ENCODE measurements at regions not wholly inside any gene's neighbourhood (a gene's known extent, or its start where the extent isn't known, plus 50 kb on each side); places are given as distances from the start of the nearest gene placed in this dataset.

GRCh38 chr4:126023896-126024295 is 709.1 kb downstream of the FAT4 start:
- Mint-ChIP-seq H3K9me3 (peaks cover 11% of the 10 kb centered on the region), H3K4me1 (ENCODE audit: low read depth) (no peaks in the 10 kb centered on the region)
- ATAC-seq = no peak

DNA sequence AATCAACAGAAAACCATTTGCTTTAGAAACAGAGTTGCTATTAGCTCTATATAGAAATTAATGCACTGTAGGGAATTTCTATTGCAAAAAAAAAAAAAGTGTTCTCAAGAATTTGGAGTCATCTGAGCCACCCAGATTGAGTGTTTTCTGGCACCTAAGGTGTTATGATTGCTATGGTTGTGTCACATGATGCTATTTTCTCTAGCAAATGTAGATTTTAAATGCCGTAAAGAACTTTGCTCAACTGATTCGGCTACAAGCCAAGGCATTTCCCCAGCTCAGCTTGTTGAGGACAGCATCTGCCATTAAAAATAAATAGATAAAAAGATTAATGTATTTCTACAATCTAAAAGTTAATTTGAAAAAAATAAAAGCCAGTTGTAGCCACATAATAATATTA is 712.8 kb downstream of the FAT4 start:
- H3K27me3 Mint-ChIP-seq (ENCODE audit: low read depth) = no peaks in the 10 kb centered on the region
- no peak for ATAC-seq
- no peaks in the 10 kb centered on the region for H3K4me1 Mint-ChIP-seq (ENCODE audit: low read depth)

More at GRCh38 chr4:126023896-126024295, 709.1 kb downstream of the FAT4 start:
- H3K4me3 Mint-ChIP-seq = no peak overlapping the region
- no peaks in the 10 kb centered on the region for H3K27me3 Mint-ChIP-seq (ENCODE audit: low read depth)
- DNase-seq = no peak
- no peaks in the 10 kb centered on the region for H3K36me3 Mint-ChIP-seq (ENCODE audit: insufficient read depth)

DNA sequence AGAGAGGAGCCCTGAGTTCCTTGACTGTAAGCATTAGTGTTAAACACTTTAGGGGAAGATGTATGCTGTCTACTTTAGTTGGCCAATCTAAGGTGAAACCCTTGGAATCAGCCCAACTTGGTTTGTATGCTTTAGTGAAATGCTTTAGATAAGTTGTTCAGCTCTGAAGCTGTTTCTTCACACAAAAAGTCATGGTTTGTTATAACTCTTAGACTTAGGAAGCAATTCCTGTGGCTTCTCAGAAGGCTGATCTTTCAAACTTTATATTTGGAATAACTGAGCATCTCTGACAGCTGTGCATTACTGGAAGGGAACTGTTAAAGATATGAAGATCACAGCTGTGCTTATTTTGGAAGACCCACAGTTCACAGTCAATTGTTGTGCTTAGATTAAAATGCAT is 714.1 kb downstream of the FAT4 start:
- DNase-seq (no peak), ATAC-seq (no peak)
- no peaks in the 10 kb centered on the region for H3K27me3 Mint-ChIP-seq (ENCODE audit: low read depth)
- H3K4me1 Mint-ChIP-seq (ENCODE audit: low read depth) = no peaks in the 10 kb centered on the region
- H3K36me3 Mint-ChIP-seq (ENCODE audit: insufficient read depth) = no peaks in the 10 kb centered on the region
- H3K9me3 Mint-ChIP-seq = peaks cover 11% of the 10 kb centered on the region
- no peak overlapping the region for H3K4me3 Mint-ChIP-seq

More for the DNA sequence above, 712.8 kb downstream of the FAT4 start:
- no peaks in the 10 kb centered on the region for H3K36me3 Mint-ChIP-seq (ENCODE audit: insufficient read depth)
- DNase-seq = no peak
- H3K9me3 Mint-ChIP-seq = peaks cover 11% of the 10 kb centered on the region
- no peak overlapping the region for H3K4me3 Mint-ChIP-seq

DNA sequence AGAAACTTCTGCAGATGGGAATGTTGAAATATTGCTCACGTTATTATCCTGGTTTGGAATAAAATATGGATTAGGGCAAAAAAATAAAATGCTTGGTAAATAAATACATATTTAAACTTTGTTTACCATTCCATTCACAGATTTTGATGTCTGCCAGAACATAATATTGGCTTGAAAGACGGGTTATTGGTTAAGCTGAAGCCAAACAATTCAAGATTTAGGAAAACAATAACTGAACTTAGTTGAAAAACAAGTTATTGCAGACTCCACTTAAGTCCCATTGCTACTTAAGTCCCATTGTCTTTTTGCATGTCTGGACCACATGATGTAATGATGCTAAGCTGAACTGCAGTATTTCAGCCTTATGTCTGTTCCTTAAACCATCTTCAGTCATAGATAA is 722.5 kb downstream of the FAT4 start:
- Mint-ChIP-seq H3K27me3 (ENCODE audit: low read depth) (no peaks in the 10 kb centered on the region), H3K9me3 (peaks cover 2% of the 10 kb centered on the region), H3K4me3 (no peak overlapping the region), H3K4me1 (ENCODE audit: low read depth) (no peaks in the 10 kb centered on the region), H3K36me3 (ENCODE audit: insufficient read depth) (no peaks in the 10 kb centered on the region)
- DNase-seq (no peak), ATAC-seq (no peak)

- ATAC-seq = no peak
- no peaks in the 10 kb centered on the region for H3K4me1 Mint-ChIP-seq (ENCODE audit: low read depth)
- no peaks in the 10 kb centered on the region for H3K36me3 Mint-ChIP-seq (ENCODE audit: insufficient read depth)
- DNase-seq = no peak
- H3K27me3 Mint-ChIP-seq (ENCODE audit: low read depth) = no peaks in the 10 kb centered on the region
- no peak overlapping the region for H3K4me3 Mint-ChIP-seq
- H3K9me3 Mint-ChIP-seq = peaks cover 4% of the 10 kb centered on the region
These were observed 723.9 kb downstream of the FAT4 start for GRCh38 chr4:126038502-126039144.

DNA sequence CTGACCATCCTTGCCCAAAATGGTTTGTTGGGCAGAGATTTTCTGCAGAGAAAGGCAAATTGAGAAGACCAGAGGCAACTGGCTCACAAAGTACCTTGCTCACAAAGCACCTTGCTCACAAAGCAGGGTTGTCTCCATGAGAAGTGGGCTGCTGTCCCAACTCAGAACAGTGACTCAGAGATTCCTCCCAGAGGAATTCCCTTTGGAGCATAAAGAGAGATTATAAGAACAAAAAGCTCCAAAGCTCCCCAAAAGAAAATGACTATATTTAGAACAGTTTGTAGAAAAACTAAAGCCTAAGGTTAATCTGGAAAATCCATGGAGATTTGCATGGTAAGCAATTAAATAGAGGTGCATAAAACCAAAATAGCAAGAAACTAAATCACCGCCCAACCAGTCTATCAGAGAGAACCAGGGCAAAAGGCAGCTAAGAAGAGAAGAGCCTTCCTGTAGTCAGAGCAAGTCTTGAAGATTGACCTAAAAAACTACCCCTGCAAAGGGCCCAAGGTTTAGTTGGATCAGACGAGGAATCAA is 731.4 kb downstream of the FAT4 start:
- Mint-ChIP-seq H3K4me1 (ENCODE audit: low read depth) (no peaks in the 10 kb centered on the region), H3K36me3 (ENCODE audit: insufficient read depth) (no peaks in the 10 kb centered on the region), H3K27me3 (ENCODE audit: low read depth) (no peaks in the 10 kb centered on the region), H3K9me3 (peaks cover 15% of the 10 kb centered on the region), H3K4me3 (no peak overlapping the region)
- ATAC-seq (no peak), DNase-seq (no peak)

- Mint-ChIP-seq H3K36me3 (ENCODE audit: insufficient read depth) (no peaks in the 10 kb centered on the region), H3K27me3 (ENCODE audit: low read depth) (no peaks in the 10 kb centered on the region), H3K4me1 (ENCODE audit: low read depth) (no peaks in the 10 kb centered on the region), H3K9me3 (peaks cover 15% of the 10 kb centered on the region), H3K4me3 (no peak overlapping the region)
- ATAC-seq (no peak), DNase-seq (no peak)
These were observed 732.4 kb downstream of the FAT4 start for GRCh38 chr4:126047114-126047513.

DNA sequence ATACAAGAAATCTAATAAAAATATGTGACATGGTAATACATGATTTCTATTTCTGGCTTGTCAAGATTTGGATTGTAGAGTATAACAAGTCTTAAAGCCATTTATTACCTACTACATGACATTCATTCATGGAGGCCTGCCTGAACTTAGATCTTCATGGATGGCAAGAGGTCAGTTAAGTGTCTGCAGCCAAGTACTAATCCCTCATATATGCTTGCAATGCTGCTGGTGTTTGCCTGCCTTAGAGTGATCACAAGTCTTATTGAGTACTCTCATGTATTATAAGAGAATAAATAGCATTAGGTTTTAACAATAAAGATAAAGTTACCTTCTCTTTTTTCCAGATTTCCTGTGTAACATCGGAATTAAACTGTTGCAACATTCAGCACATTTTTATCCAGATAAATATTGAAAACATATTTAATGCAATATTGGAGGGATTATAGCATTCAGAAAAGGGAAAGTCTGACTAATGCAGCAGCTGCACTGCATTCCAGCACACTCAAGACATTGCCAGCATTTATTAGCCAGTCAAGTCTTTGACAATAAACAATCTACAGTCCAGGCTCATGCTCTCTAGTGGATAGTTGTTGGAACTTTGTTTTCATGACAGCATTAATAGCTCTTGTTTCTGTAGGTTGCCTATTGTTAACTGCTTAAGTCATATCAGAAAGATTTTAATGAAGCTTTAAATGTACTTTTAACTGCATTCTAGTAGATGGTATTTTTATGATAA is 737.1 kb downstream of the FAT4 start:
- no peak overlapping the region for H3K4me3 Mint-ChIP-seq
- no peak for DNase-seq
- no peaks in the 10 kb centered on the region for H3K4me1 Mint-ChIP-seq (ENCODE audit: low read depth)
- H3K27me3 Mint-ChIP-seq (ENCODE audit: low read depth) = no peaks in the 10 kb centered on the region
- no peaks in the 10 kb centered on the region for H3K36me3 Mint-ChIP-seq (ENCODE audit: insufficient read depth)
- no peaks in the 10 kb centered on the region for H3K9me3 Mint-ChIP-seq
- no peak for ATAC-seq

DNA sequence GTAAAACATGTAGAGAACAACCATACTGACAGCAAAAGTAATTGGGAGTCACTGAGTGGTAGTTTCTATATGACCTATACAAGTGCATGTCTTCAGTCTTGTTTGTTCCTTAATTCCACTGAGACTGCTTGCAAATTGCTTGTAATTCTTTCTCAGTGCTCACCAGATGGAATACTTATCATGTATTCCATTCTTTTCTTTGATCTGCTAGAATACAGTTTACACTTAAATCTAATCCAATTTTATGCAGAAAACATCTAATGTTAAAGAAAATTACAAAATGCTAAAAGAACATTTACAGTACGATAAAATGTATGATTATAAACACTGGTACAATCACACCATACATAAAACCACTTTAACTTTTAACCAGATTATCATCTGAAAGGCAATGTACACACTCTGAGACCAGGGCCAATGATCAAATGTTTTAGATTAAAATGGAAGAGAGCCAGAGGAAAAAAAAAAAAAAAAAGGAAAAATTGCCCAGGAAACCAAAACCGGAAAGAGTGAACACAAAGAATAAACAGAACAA is 741.4 kb downstream of the FAT4 start:
- Mint-ChIP-seq H3K4me1 (ENCODE audit: low read depth) (no peaks in the 10 kb centered on the region), H3K9me3 (peaks cover 6% of the 10 kb centered on the region), H3K27me3 (ENCODE audit: low read depth) (no peaks in the 10 kb centered on the region), H3K4me3 (no peak overlapping the region), H3K36me3 (ENCODE audit: insufficient read depth) (no peaks in the 10 kb centered on the region)
- DNase-seq (no peak), ATAC-seq (no peak)

- H3K4me1 Mint-ChIP-seq (ENCODE audit: low read depth) = no peaks in the 10 kb centered on the region
- DNase-seq (no peak), ATAC-seq (no peak)
- H3K4me3 Mint-ChIP-seq = no peak overlapping the region
- no peaks in the 10 kb centered on the region for H3K27me3 Mint-ChIP-seq (ENCODE audit: low read depth)
- no peaks in the 10 kb centered on the region for H3K36me3 Mint-ChIP-seq (ENCODE audit: insufficient read depth)
- H3K9me3 Mint-ChIP-seq = peaks cover 9% of the 10 kb centered on the region
These were observed 742.6 kb downstream of the FAT4 start for GRCh38 chr4:126057371-126057770.

GRCh38 chr4:126058596-126058995 is 743.8 kb downstream of the FAT4 start:
- H3K4me3 Mint-ChIP-seq = no peak overlapping the region
- H3K36me3 Mint-ChIP-seq (ENCODE audit: insufficient read depth) = no peaks in the 10 kb centered on the region
- DNase-seq (no peak), ATAC-seq (no peak)
- H3K9me3 Mint-ChIP-seq = peaks cover 9% of the 10 kb centered on the region
- no peaks in the 10 kb centered on the region for H3K27me3 Mint-ChIP-seq (ENCODE audit: low read depth)
- no peaks in the 10 kb centered on the region for H3K4me1 Mint-ChIP-seq (ENCODE audit: low read depth)

DNA sequence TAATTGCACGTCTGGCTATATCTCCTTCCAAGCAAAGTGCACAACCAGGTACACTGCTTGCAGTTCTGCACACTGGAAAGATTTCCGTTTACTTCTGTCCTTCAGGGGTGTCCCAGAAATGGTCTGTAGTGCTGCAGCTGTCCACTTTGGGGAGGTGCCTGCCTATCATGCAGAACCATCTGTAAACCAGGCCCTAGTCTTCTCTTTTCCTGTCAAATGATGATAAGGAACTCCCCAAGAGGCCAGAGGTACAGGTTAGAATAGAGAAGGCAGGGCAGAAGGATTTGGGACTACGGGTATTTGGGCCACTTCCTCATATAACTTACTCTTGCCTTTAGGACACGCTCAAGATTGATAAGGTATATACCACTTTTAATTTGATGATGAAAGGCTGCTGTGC is 746.9 kb downstream of the FAT4 start:
- no peak for ATAC-seq
- Mint-ChIP-seq H3K9me3 (peaks cover 9% of the 10 kb centered on the region), H3K36me3 (ENCODE audit: insufficient read depth) (no peaks in the 10 kb centered on the region), H3K4me1 (ENCODE audit: low read depth) (no peaks in the 10 kb centered on the region), H3K4me3 (no peak overlapping the region), H3K27me3 (ENCODE audit: low read depth) (no peaks in the 10 kb centered on the region)
- no peak for DNase-seq

DNA sequence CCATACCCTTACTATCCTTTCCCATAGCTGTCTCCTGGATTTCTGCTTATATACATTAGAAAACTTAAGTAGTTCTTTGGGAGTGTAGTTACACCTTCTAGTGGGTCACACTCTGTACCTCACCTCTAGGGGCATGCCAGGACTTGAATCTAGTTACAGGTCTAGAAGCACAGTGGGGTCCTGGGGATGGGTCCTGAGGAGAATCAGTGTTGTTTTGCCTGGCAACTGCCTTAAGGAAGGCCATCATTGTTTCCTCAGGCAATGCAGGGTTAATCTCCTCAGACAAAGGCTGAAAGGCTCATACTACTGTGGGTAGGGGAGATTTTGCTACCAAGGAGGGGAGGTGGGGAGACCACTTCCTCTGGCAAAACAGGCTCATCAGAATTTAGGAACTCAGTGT is 750.3 kb downstream of the FAT4 start:
- no peak overlapping the region for H3K4me3 Mint-ChIP-seq
- ATAC-seq (no peak), DNase-seq (no peak)
- H3K4me1 Mint-ChIP-seq (ENCODE audit: low read depth) = no peaks in the 10 kb centered on the region
- no peaks in the 10 kb centered on the region for H3K27me3 Mint-ChIP-seq (ENCODE audit: low read depth)
- peaks cover 4% of the 10 kb centered on the region for H3K9me3 Mint-ChIP-seq
- no peaks in the 10 kb centered on the region for H3K36me3 Mint-ChIP-seq (ENCODE audit: insufficient read depth)

- no peak for ATAC-seq
- Mint-ChIP-seq H3K4me3 (no peak overlapping the region), H3K36me3 (ENCODE audit: insufficient read depth) (no peaks in the 10 kb centered on the region), H3K9me3 (peaks cover 8% of the 10 kb centered on the region), H3K4me1 (ENCODE audit: low read depth) (no peaks in the 10 kb centered on the region), H3K27me3 (ENCODE audit: low read depth) (no peaks in the 10 kb centered on the region)
- DNase-seq = no peak
These were observed 756.9 kb downstream of the FAT4 start for GRCh38 chr4:126071346-126072333.
